A673 (cell line): ENCODE measurements at regions not wholly inside any gene's neighbourhood (a gene's known extent, or its start where the extent isn't known, plus 50 kb on each side); places are given as distances from the start of the nearest gene placed in this dataset.

ENCODE experiments used
- EZH2 ChIP-seq: fragments of 200-600 bp; sonication (generic); IDR thresholded peaks from 2 replicates; pipeline ENCODE4 v1.6.1; 2017; ENCODE audit warnings: borderline replicate concordance, low read depth, mild to moderate bottlenecking, mixed read lengths, antibody characterized with exemption, low read length; ENCODE audit not compliant: poor library complexity, severe bottlenecking
- TF ChIP-seq, protein P1 (sequence below): fragments of 300-800, 200-600 bp; sonication (generic); conservative IDR thresholded peaks from 2 replicates; pipeline ENCODE4 v1.5.1; 2017; ENCODE audit warnings: low read depth, mild to moderate bottlenecking, antibody characterized with exemption, low read length, moderate library complexity, mixed read lengths

DNA sequence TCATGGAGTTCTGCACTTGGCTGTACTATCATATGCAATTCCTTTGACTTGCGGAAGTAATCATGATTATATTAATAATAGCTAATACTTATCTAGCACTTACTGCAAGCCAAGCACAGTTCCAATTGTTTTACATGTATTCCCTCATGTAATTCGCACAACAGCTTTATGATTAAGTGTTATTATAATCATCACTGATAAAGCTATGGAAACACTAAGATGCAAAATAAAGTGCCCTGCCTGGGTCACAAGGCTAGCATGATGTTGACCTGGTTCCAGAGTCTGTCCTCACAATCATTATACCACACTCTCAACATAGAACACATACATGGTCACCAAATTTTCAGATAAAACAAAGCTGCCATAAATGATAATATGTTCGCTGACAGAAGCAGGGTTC lies 234.6 kb downstream of the FMR1NB start:
- TF ChIP-seq, protein P1, sequence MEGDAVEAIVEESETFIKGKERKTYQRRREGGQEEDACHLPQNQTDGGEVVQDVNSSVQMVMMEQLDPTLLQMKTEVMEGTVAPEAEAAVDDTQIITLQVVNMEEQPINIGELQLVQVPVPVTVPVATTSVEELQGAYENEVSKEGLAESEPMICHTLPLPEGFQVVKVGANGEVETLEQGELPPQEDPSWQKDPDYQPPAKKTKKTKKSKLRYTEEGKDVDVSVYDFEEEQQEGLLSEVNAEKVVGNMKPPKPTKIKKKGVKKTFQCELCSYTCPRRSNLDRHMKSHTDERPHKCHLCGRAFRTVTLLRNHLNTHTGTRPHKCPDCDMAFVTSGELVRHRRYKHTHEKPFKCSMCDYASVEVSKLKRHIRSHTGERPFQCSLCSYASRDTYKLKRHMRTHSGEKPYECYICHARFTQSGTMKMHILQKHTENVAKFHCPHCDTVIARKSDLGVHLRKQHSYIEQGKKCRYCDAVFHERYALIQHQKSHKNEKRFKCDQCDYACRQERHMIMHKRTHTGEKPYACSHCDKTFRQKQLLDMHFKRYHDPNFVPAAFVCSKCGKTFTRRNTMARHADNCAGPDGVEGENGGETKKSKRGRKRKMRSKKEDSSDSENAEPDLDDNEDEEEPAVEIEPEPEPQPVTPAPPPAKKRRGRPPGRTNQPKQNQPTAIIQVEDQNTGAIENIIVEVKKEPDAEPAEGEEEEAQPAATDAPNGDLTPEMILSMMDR, result no peak
- no peak for TF ChIP-seq EZH2
